GM12864 (cell line): ENCODE measurements at regions not wholly inside any gene's neighbourhood (a gene's known extent, or its start where the extent isn't known, plus 50 kb on each side); places are given as distances from the start of the nearest gene placed in this dataset.

Source experiments
- DNase-seq: peaks from one replicate; pipeline ENCODE4 v3.0.0-alpha.2; 2011; ENCODE audit warnings: low read depth
- H3K4me3 ChIP-seq: 2 replicates; pipeline ENCODE4 v1.5.1; 2011; ENCODE audit warnings: mild to moderate bottlenecking, low read depth, low read length, control low read depth
- TF ChIP-seq, protein P1 (sequence below): IDR thresholded peaks from 2 replicates; pipeline ENCODE4 v1.5.1; 2011; ENCODE audit warnings: low read depth, mild to moderate bottlenecking, moderate library complexity, low read length, control low read depth, inconsistent platforms; ENCODE audit errors: missing control alignments

DNA sequence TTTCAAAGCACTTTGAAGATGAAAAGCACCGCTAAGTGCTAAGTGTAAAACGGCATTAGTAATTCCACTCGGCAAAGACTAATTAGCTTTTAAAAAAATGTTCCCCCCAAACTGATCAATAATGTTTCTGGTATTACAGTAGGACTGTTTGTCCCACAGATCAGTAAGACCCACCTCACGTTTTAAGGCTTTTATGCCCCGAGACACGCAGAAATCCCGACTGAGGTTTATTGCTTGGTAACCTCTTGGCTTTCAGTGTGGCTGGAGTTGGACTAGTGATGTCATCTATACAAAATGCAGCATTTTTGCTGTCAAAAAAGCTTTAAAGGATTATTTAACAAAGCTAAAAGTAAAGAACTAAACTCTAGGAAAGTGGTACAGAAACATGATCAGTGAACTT lies 414.6 kb upstream of the PSMD7 start:
- no peak overlapping the region for H3K4me3 ChIP-seq
- TF ChIP-seq, protein P1, sequence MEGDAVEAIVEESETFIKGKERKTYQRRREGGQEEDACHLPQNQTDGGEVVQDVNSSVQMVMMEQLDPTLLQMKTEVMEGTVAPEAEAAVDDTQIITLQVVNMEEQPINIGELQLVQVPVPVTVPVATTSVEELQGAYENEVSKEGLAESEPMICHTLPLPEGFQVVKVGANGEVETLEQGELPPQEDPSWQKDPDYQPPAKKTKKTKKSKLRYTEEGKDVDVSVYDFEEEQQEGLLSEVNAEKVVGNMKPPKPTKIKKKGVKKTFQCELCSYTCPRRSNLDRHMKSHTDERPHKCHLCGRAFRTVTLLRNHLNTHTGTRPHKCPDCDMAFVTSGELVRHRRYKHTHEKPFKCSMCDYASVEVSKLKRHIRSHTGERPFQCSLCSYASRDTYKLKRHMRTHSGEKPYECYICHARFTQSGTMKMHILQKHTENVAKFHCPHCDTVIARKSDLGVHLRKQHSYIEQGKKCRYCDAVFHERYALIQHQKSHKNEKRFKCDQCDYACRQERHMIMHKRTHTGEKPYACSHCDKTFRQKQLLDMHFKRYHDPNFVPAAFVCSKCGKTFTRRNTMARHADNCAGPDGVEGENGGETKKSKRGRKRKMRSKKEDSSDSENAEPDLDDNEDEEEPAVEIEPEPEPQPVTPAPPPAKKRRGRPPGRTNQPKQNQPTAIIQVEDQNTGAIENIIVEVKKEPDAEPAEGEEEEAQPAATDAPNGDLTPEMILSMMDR: no peak
- DNase-seq: no peak

DNA sequence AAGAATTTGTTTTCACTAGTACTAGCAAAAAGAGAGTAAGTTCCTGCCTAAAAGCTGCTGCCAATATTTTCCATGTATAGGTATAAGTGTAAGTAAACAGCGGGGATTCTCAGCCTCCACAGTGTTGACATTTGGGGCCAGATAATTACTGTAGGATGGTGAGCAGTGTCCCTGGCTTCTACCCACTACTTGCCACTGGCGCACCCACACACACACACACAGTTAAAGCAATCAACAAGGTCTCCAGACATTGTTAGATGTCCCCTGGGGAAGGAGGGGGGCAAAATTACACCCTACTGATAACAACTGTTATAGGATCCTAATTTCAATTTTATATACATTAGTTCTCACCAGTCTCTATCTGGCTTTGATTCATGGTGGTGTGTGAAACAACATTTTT lies 417.0 kb upstream of the PSMD7 start:
- TF ChIP-seq, protein P1: no peak
- no peak overlapping the region for H3K4me3 ChIP-seq
- DNase-seq: no peak

DNA sequence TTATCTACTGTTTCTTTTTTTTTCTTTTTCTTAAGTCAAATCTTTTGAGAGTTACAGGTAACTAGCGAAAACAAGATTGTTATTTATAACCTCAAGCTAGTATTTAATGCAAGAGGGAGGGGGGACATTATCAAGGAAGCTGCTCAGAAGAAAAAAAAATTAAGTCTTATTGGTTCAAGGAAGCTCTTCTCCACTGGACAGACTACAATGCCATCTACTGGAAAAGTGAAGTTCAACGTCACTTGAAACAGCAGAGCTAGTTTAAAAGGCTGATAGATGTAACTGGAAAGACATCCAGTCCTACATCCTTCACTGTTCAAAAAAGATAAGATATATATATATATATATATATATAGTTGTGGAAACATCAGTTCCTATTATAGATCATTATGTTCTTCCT lies 418.0 kb upstream of the PSMD7 start:
- no peak overlapping the region for H3K4me3 ChIP-seq
- DNase-seq: peak; percentile 5
- TF ChIP-seq, protein P1: peak; percentile 47

DNA sequence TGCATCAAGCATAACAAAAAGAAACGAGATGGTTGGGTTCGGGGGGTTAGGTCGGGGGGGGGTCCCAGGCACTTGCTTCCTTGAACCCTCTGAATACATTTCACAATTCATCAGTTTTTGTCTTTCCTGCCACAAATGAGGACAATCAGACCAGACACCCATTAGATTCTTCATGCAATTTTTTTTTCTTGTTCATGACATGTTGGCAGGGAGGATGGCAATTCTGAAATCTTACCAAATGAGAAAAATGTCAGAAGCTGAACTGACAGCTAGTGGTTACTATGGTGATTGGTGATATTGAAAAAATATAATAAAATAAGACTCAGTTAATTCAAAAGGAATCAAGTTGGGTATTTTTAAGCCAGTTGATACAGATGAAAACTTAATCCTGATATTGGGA lies 419.5 kb upstream of the PSMD7 start:
- DNase-seq: no peak
- TF ChIP-seq, protein P1: no peak
- no peak overlapping the region for H3K4me3 ChIP-seq

DNA sequence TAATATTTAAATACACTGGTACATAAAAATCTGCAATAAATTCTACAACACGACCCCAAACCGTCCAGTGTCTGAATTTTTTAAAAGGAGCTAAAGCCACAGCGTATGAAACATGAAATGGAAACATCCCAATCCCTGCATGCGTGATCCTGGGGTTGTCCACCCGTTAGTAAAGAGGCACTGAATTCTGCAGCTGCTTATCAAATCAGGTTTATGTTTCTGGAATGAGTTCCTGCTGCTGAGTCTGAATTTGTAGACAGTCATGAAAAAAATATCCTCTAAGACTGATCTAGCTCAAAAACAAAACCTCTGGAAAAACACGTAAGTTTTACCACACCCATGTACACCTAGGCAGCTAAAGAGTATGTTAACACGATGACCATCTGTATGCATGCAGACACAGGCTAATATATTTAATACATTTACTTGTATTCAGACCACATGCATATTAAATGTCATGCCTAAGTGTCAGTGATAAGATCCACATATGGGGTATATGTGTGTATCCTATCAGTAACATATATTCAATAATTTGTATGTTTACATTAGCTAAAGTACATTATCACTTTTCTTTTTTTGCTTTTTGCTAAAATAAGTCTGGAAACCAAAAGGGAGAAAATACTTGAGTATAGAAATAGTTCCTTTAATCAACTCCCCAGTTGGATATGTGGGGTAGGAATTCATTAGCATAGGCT lies 420.5 kb upstream of the PSMD7 start:
- H3K4me3 ChIP-seq: no peak overlapping the region
- TF ChIP-seq, protein P1: no peak
- no peak for DNase-seq

DNA sequence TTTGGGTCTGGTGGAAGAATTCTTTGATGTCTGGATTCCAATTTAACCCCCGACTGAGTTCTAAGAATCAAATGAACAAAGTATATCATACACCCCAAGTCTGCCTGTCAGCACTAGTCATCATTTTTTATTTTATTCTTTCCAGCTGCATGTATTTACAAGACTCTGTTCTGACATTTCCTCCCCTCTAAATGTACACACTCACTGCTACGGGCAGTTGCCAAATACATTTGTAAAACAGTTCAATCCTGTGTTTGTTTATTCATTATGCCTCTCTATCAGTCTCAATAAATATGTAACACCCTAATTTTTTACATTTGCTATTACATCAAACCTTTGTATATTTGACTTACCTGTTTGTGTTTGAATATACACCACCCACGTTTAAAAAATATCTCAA lies 422.3 kb upstream of the PSMD7 start:
- DNase-seq: no peak
- H3K4me3 ChIP-seq: no peak overlapping the region
- TF ChIP-seq, protein P1: no peak

DNA sequence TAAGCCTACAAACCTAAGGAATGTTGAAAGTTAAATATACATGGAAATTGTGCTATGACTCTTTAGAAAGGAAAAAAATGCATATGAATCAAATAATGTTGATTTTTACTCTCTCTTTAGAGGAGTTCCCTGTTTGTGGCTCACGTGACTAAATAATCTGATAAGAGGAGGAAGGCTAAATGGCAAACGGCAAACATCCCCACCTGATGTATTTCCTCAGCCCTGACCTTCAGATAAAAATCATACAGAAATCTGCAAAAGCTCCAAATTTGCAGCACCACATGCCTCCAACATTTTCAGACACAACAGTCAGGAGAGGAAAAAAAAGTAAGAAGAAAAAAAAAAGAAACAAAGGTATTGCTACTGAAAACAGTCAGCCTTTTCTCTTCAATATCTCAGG lies 423.0 kb upstream of the PSMD7 start:
- TF ChIP-seq, protein P1: no peak
- H3K4me3 ChIP-seq: no peak overlapping the region
- no peak for DNase-seq
